K562 (cell line): ENCODE measurements at regions not wholly inside any gene's neighbourhood (a gene's known extent, or its start where the extent isn't known, plus 50 kb on each side); places are given as distances from the start of the nearest gene placed in this dataset.

Experiments used
- ATAC-seq: fragments of 200-7000 bp; cut with Tn5 transposase; 3 replicates; pipeline ENCODE4 v1.9.1; 2020; ENCODE audit warnings: moderate library complexity
- BruUV-seq: library from RNA; stranded (reverse); fragments of 400-500 nt; replicated peaks from 2 replicates; lab custom pipeline; 2021; lab: Mats Ljungman, UMichigan
- CTCF ChIA-PET: fragments of 300-600 bp; formaldehyde crosslinking; extraction: SDS; loops from one replicate; lab custom pipeline; 2021; ENCODE audit warnings: low intra/inter-chr PET ratio; lab: Yijun Ruan, JAX
- POLR2A ChIA-PET: fragments of 300-600, 350-650 bp; sonication (Branson Sonifier 250); formaldehyde crosslinking; extraction: SDS; loops from one replicate; lab custom pipeline; 2021; ENCODE audit warnings: antibody characterized with exemption, inconsistent platforms; lab: Yijun Ruan, JAX
- DNase-seq, 4 experiments: peaks; one replicate each; pipeline versions ENCODE4 v3.0.0 to v3.0.0-alpha.2; 2011 to 2018; ENCODE audit warnings: low spot score in 3 of 4, mixed read lengths in 3 of 4; ENCODE audit errors: extremely low read depth in 1 of 4
- FAIRE-seq: peaks from 2 replicates; lab custom pipeline; 2011; peaks lifted over from hg19 to GRCh38; lab: Jason Lieb, UNC
- H2AFZ ChIP-seq: 2 replicates; pipeline ENCODE4 v1.6.0; 2011; ENCODE audit warnings: low read depth, low read length, control low read depth, inconsistent platforms
- H3K27ac ChIP-seq: fragments of 200-600 bp; 3 replicates; pipeline ENCODE4 v1.8.0; 2011; ENCODE audit warnings: low read depth, mild to moderate bottlenecking, control low read depth, inconsistent platforms, low read length, moderate library complexity, mixed read lengths; ENCODE audit errors: extremely low read depth
- H3K27me3 ChIP-seq, 2 experiments: fragments of 300-600 bp in 1 of 2; 2 replicates in 1 of 2; 3 replicates in 1 of 2; pipeline versions ENCODE4 v1.6.0 to v1.8.0; 2011; ENCODE audit warnings: inconsistent platforms in 2 of 2, low read length in 2 of 2, mild to moderate bottlenecking in 1 of 2, mixed read lengths in 1 of 2, moderate library complexity in 1 of 2; ENCODE audit not compliant: control insufficient read depth in 2 of 2, insufficient read depth in 2 of 2
- H3K36me3 ChIP-seq: fragments of 300-600 bp; 3 replicates; pipeline ENCODE4 v1.8.0; 2011; ENCODE audit warnings: mild to moderate bottlenecking, low read length, inconsistent platforms; ENCODE audit not compliant: control insufficient read depth, insufficient read depth
- H3K4me1 ChIP-seq, 2 experiments: fragments of 200-600 bp in 1 of 2; replicated peaks in 1 of 2; 2 replicates in 1 of 2; 3 replicates in 1 of 2; pipeline versions ENCODE4 v1.5.1 to v1.8.0; 2011; ENCODE audit warnings: inconsistent platforms in 2 of 2, low read length in 2 of 2, mild to moderate bottlenecking in 1 of 2, mixed read lengths in 1 of 2, moderate library complexity in 1 of 2; ENCODE audit not compliant: control insufficient read depth in 2 of 2, insufficient read depth in 2 of 2
- H3K4me2 ChIP-seq: 2 replicates; pipeline ENCODE4 v1.6.1; 2011; ENCODE audit warnings: low read length, control low read depth, inconsistent platforms, mixed read lengths; ENCODE audit not compliant: insufficient read depth
- H3K4me3 ChIP-seq: fragments of 200-600 bp; sonication (generic), shearing (Covaris generic); 2 replicates; pipeline ENCODE4 v1.5.1; 2016; ENCODE audit warnings: control low read depth, inconsistent platforms
- H3K79me2 ChIP-seq: fragments of 200-600 bp; 3 replicates; pipeline ENCODE4 v1.8.0; 2011; ENCODE audit warnings: low read length, inconsistent platforms; ENCODE audit not compliant: control insufficient read depth, insufficient read depth
- H3K9ac ChIP-seq, 2 experiments: 2 replicates each; pipeline versions ENCODE4 v1.6.0 to v1.6.1; 2011; ENCODE audit warnings: low read depth in 2 of 2, low read length in 2 of 2, control low read depth in 1 of 2, inconsistent platforms in 1 of 2, mild to moderate bottlenecking in 1 of 2, mixed read lengths in 1 of 2; ENCODE audit not compliant: insufficient read depth in 1 of 2
- H3K9me1 ChIP-seq: one replicate; pipeline ENCODE4 v1.6.0; 2011; ENCODE audit warnings: inconsistent platforms, mild to moderate bottlenecking, low read length, moderate library complexity; ENCODE audit not compliant: control insufficient read depth, insufficient read depth
- H3K9me3 ChIP-seq: replicated peaks from 2 replicates; pipeline ENCODE4 v1.5.1; 2011; ENCODE audit warnings: low read depth, low read length, inconsistent platforms; ENCODE audit not compliant: control insufficient read depth, insufficient read depth
- H4K20me1 ChIP-seq: replicated peaks from 2 replicates; pipeline ENCODE4 v1.6.1; 2011; ENCODE audit warnings: low read length, inconsistent platforms, mixed read lengths; ENCODE audit not compliant: control insufficient read depth, insufficient read depth
- CTBP1 ChIP-seq: fragments of 450-650 bp; IDR thresholded peaks from 2 replicates; pipeline ENCODE4 v1.6.1; 2016; ENCODE audit warnings: borderline replicate concordance
- FOXA3 ChIP-seq, 2 experiments: fragments of 450-650 bp in 1 of 2; sonication (generic) in 1 of 2; formaldehyde crosslinking; IDR thresholded peaks in 1 of 2; conservative IDR thresholded peaks in 1 of 2; 2 replicates each; pipeline versions ENCODE4 v1.4.0 to v1.8.0; 2020 to 2022; ENCODE audit warnings: mild to moderate bottlenecking in 2 of 2, missing genetic modification reagents in 1 of 2
- HNRNPK ChIP-seq: fragments of 200-400 bp; formaldehyde crosslinking; IDR thresholded peaks from one replicate; pipeline ENCODE4 v1.6.1; 2018; ENCODE audit warnings: mild to moderate bottlenecking, low read depth, low read length; ENCODE audit not compliant: poor library complexity, severe bottlenecking
- PYGO2 ChIP-seq: fragments of 450-650 bp; IDR thresholded peaks from 2 replicates; pipeline ENCODE4 v1.6.1; 2016; ENCODE audit warnings: mild to moderate bottlenecking, missing genetic modification characterization, moderate library complexity, missing compliant biosample characterization
- SREBF1 ChIP-seq: fragments of 150-350 bp; IDR thresholded peaks from 2 replicates; pipeline ENCODE4 v1.6.1; 2014; ENCODE audit warnings: antibody characterized with exemption, low read depth, low read length, borderline replicate concordance
- U2AF1 ChIP-seq: fragments of 200-400 bp; formaldehyde crosslinking; optimal IDR thresholded peaks from 2 replicates; pipeline ENCODE3; 2017; ENCODE audit warnings: mild to moderate bottlenecking, low read depth, low read length, moderate library complexity
- XRCC4 ChIP-seq: IDR thresholded peaks from one replicate; pipeline ENCODE4 v1.6.1; 2011; ENCODE audit not compliant: insufficient read depth, insufficient read length; ENCODE audit errors: extremely low read depth
- ZNF57 ChIP-seq: fragments of 450-650 bp; formaldehyde crosslinking; IDR thresholded peaks from 2 replicates; pipeline ENCODE4 v1.4.0; 2020; ENCODE audit warnings: mild to moderate bottlenecking, moderate library complexity
- WGBS: fragments of 100-300 bp; shearing (Covaris generic); methylation state at CpG from one replicate; pipeline ENCODE4 v1.1.6; 2016; ENCODE audit warnings: low coverage, mixed read lengths; ENCODE audit not compliant: insufficient coverage; ENCODE audit errors: missing lambda C conversion rate; 5-methylcytosine and 5-hydroxymethylcytosine counted together
- in situ Hi-C: fragments of 300-500 bp; cut with MboI; formaldehyde crosslinking; loops from 4 replicates; pipeline ENCODE4 v1.15.0; 2018; ENCODE audit warnings: inconsistent platforms, mixed read lengths
- intact Hi-C: fragments of 100-400 bp; cut with micrococcal nuclease; formaldehyde crosslinking; loops from 2 replicates; pipeline ENCODE4 v1.14.2; 2022
- TF ChIP-seq, protein P1 (sequence below): fragments of 450-650 bp; IDR thresholded peaks from 2 replicates; pipeline ENCODE4 v1.6.1; 2016; ENCODE audit warnings: mild to moderate bottlenecking
- TF ChIP-seq, protein P2 (sequence below): IDR thresholded peaks from 2 replicates; pipeline ENCODE4 v1.6.1; 2011; ENCODE audit warnings: borderline replicate concordance, low read depth, mild to moderate bottlenecking, moderate library complexity, low read length; ENCODE audit not compliant: insufficient read depth, poor library complexity, severe bottlenecking

DNA sequence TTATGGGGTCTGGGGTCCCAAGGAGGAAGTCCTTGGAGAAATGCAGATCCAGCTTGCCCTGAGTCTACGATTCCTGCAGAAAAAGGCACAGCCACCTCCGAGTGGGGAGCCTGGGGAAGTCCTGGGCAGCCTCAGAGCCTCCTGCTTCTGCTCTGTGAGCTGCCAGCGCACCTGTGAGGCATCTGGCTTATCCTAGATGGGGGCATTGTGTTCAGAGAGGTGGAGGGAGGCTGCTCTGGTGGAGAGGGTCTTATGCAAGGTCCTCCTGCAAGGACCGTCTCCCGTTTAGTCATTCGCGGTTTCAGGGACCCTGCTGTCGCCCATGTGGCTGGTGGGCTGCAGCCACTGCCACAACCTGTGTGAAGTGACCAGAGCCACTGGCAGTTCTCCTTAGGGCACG is 53.0 kb upstream of the PRMT8 start:
- no peaks in the 10 kb centered on the region for H3K79me2 ChIP-seq
- H4K20me1 ChIP-seq = no peaks in the 10 kb centered on the region
- DNase-seq = no peak
- no peaks in the 10 kb centered on the region for H3K36me3 ChIP-seq
- H3K9me1 ChIP-seq = no peaks in the 10 kb centered on the region
- ATAC-seq = no peak
- WGBS = 2% methylated on average over 8 of the region's 9 CpGs
- no peak for FAIRE-seq
- no peak overlapping the region for H2AFZ ChIP-seq
- ChIA-PET POLR2A (no interaction called here), CTCF (no interaction called here)
- H3K4me1 ChIP-seq = no peaks in the 10 kb centered on the region
- no TSS peak for BruUV-seq
- TF ChIP-seq, protein P1, sequence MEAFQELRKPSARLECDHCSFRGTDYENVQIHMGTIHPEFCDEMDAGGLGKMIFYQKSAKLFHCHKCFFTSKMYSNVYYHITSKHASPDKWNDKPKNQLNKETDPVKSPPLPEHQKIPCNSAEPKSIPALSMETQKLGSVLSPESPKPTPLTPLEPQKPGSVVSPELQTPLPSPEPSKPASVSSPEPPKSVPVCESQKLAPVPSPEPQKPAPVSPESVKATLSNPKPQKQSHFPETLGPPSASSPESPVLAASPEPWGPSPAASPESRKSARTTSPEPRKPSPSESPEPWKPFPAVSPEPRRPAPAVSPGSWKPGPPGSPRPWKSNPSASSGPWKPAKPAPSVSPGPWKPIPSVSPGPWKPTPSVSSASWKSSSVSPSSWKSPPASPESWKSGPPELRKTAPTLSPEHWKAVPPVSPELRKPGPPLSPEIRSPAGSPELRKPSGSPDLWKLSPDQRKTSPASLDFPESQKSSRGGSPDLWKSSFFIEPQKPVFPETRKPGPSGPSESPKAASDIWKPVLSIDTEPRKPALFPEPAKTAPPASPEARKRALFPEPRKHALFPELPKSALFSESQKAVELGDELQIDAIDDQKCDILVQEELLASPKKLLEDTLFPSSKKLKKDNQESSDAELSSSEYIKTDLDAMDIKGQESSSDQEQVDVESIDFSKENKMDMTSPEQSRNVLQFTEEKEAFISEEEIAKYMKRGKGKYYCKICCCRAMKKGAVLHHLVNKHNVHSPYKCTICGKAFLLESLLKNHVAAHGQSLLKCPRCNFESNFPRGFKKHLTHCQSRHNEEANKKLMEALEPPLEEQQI = no peak
- no peak for TF ChIP-seq FOXA3 (CRISPR knock-in tag; conservative IDR thresholded peaks at IDR 0.05 in 1 of 2, IDR thresholded peaks at IDR 0.05 in 1 of 2)
- no peak overlapping the region for H3K4me2 ChIP-seq
- in situ Hi-C loops (no loop called here), intact Hi-C loops (no loop called here)
- no peak overlapping the region; a peak in 1 of 4 replicates for H3K9ac ChIP-seq
- no peak overlapping the region for H3K4me3 ChIP-seq
- no peaks in the 10 kb centered on the region for H3K9me3 ChIP-seq
- H3K27ac ChIP-seq = no peak overlapping the region
- peaks cover 0 to 12% of the 10 kb centered on the region in 2 experiments; a peak in 2 of 5 replicates for H3K27me3 ChIP-seq

DNA sequence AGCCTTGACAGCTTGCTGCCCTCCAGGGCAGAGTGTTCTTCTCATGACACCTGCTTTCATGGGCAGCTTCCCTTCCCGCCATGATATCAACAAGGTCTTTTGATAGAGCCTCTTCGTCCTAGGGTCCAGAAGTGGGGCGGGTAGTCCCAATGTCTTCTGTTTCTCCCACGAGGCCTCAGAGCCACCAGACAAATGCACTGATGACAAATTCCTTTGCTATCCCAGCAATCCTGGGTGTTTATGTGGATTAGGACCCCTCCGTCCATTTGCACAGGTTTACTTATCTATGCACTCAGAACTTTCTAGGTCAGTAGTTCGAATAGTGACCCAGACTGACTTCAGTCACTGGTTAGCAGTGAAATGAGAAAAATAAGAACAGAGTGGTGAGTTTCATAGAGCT is 52.6 kb upstream of the PRMT8 start:
- Histone ChIP-seq H2AFZ (no peak overlapping the region), H3K4me2 (no peak overlapping the region), H3K79me2 (no peaks in the 10 kb centered on the region), H3K9me3 (no peaks in the 10 kb centered on the region), H4K20me1 (no peaks in the 10 kb centered on the region), H3K9me1 (no peaks in the 10 kb centered on the region), H3K27me3 (peaks cover 0 to 12% of the 10 kb centered on the region in 2 experiments; a peak in 2 of 5 replicates), H3K4me3 (no peak overlapping the region), H3K36me3 (no peaks in the 10 kb centered on the region), H3K9ac (no peak overlapping the region; a peak in 1 of 4 replicates), H3K27ac (no peak overlapping the region), H3K4me1 (no peaks in the 10 kb centered on the region)
- intact Hi-C loops = no loop called here
- ChIA-PET POLR2A (no interaction called here), CTCF (no interaction called here)
- no TSS peak for BruUV-seq
- in situ Hi-C loops = no loop called here
- ATAC-seq (no peak), DNase-seq (no peak), FAIRE-seq (no peak)
- 0% methylated on average over 4 of the region's 6 CpGs for WGBS
- TF ChIP-seq U2AF1 (no peak), PYGO2 (tag) (no peak), ZNF57 (CRISPR knock-in tag) (no peak), HNRNPK (no peak), SREBF1 (no peak), XRCC4 (no peak), CTBP1 (no peak)
- TF ChIP-seq, protein P2, sequence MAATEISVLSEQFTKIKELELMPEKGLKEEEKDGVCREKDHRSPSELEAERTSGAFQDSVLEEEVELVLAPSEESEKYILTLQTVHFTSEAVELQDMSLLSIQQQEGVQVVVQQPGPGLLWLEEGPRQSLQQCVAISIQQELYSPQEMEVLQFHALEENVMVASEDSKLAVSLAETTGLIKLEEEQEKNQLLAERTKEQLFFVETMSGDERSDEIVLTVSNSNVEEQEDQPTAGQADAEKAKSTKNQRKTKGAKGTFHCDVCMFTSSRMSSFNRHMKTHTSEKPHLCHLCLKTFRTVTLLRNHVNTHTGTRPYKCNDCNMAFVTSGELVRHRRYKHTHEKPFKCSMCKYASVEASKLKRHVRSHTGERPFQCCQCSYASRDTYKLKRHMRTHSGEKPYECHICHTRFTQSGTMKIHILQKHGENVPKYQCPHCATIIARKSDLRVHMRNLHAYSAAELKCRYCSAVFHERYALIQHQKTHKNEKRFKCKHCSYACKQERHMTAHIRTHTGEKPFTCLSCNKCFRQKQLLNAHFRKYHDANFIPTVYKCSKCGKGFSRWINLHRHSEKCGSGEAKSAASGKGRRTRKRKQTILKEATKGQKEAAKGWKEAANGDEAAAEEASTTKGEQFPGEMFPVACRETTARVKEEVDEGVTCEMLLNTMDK = no peak
